NOMO-1 treated with dmso at 0.1 percent for 144 hours (cell line): ENCODE measurements at regions not wholly inside any gene's neighbourhood (a gene's known extent, or its start where the extent isn't known, plus 50 kb on each side); places are given as distances from the start of the nearest gene placed in this dataset.
"Not testable (repeated sequence)": the region's sequence is repeated elsewhere in the genome, so short reads cannot be mapped to it uniquely, and the experiment has no call there.

Experiments used
- DNase-seq: peaks from one replicate; lab custom pipeline; 2025; ENCODE audit not compliant: unreplicated experiment; lab: John Stamatoyannopoulos, UW

GRCh38 chr4:57363346-57363745 lies 253.2 kb upstream of the IGFBP7 start:
- no peak for DNase-seq

GRCh38 chr4:57360681-57361080 lies 250.5 kb upstream of the IGFBP7 start:
- DNase-seq = no peak

- no peak for DNase-seq
These were observed 245.0 kb upstream of the IGFBP7 start for GRCh38 chr4:57355101-57355665.

- no peak for DNase-seq
These were observed 241.5 kb upstream of the IGFBP7 start for GRCh38 chr4:57351731-57352130.

- DNase-seq = no peak
These were observed 234.1 kb upstream of the IGFBP7 start for GRCh38 chr4:57344296-57344695.

GRCh38 chr4:57342411-57342810 lies 232.2 kb upstream of the IGFBP7 start:
- no peak for DNase-seq

- not testable (repeated sequence) for DNase-seq
These were observed 228.7 kb upstream of the IGFBP7 start for GRCh38 chr4:57338861-57339260.

- DNase-seq = no peak
These were observed 223.5 kb upstream of the IGFBP7 start for GRCh38 chr4:57333684-57334083.

GRCh38 chr4:57331959-57332358 lies 221.8 kb upstream of the IGFBP7 start:
- no peak for DNase-seq

- DNase-seq = no peak
These were observed 219.1 kb upstream of the IGFBP7 start for GRCh38 chr4:57329279-57329678.

- no peak for DNase-seq
These were observed 214.6 kb upstream of the IGFBP7 start for GRCh38 chr4:57324673-57325307.

- no peak for DNase-seq
These were observed 210.7 kb upstream of the IGFBP7 start for GRCh38 chr4:57320849-57321248.

- DNase-seq = no peak
These were observed 210.0 kb upstream of the IGFBP7 start for GRCh38 chr4:57320217-57320616.

GRCh38 chr4:57318703-57319102 lies 208.5 kb upstream of the IGFBP7 start:
- no peak for DNase-seq

- no peak for DNase-seq
These were observed 204.5 kb upstream of the IGFBP7 start for GRCh38 chr4:57314636-57315035.

GRCh38 chr4:57312296-57312695 lies 202.1 kb upstream of the IGFBP7 start:
- no peak for DNase-seq

GRCh38 chr4:57309658-57310057 lies 199.5 kb upstream of the IGFBP7 start:
- DNase-seq = no peak

GRCh38 chr4:57308301-57308700 lies 198.1 kb upstream of the IGFBP7 start:
- no peak for DNase-seq

- DNase-seq = no peak
These were observed 195.7 kb upstream of the IGFBP7 start for GRCh38 chr4:57305836-57306235.

GRCh38 chr4:57303012-57303751 lies 193.0 kb upstream of the IGFBP7 start:
- no peak for DNase-seq

GRCh38 chr4:57300300-57300699 lies 190.1 kb upstream of the IGFBP7 start:
- DNase-seq = not testable (repeated sequence)

GRCh38 chr4:57291911-57292310 lies 181.7 kb upstream of the IGFBP7 start:
- no peak for DNase-seq
